GM12891 (cell line): ENCODE measurements at regions not wholly inside any gene's neighbourhood (a gene's known extent, or its start where the extent isn't known, plus 50 kb on each side); places are given as distances from the start of the nearest gene placed in this dataset.

ENCODE experiments used
- PAX5 ChIP-seq: IDR thresholded peaks from 2 replicates; pipeline ENCODE4 v1.6.1; 2011; ENCODE audit warnings: low read length, moderate library complexity, mild to moderate bottlenecking; ENCODE audit not compliant: insufficient read depth, severe bottlenecking
- POLR2A ChIP-seq: IDR thresholded peaks from 2 replicates; pipeline ENCODE4 v1.6.1; 2011; ENCODE audit warnings: low read depth, low read length, control low read depth
- POLR2AphosphoS5 ChIP-seq: IDR thresholded peaks from 2 replicates; pipeline ENCODE4 v1.6.1; 2011; ENCODE audit warnings: low read depth, low read length, control low read depth
- POU2F2 ChIP-seq: IDR thresholded peaks from 2 replicates; pipeline ENCODE4 v1.6.1; 2011; ENCODE audit warnings: low read depth, mild to moderate bottlenecking, control low read depth, low read length, moderate library complexity
- SPI1 ChIP-seq: IDR thresholded peaks from 2 replicates; pipeline ENCODE4 v1.6.1; 2011; ENCODE audit warnings: low read depth, low read length, control low read depth
- TAF1 ChIP-seq: IDR thresholded peaks from 2 replicates; pipeline ENCODE4 v1.6.1; 2011; ENCODE audit warnings: low read depth, low read length, control low read depth

- TF ChIP-seq POLR2A (no peak), TAF1 (no peak), POLR2AphosphoS5 (no peak), PAX5 (no peak), SPI1 (no peak), POU2F2 (no peak)
Measured at GRCh38 chr21:40936178-40936577, 89.2 kb upstream of the DSCAM start.
